ENCODE measurements at regions not wholly inside any gene's neighbourhood (a gene's known extent, or its start where the extent isn't known, plus 50 kb on each side); places are given as distances from the start of the nearest gene placed in this dataset.

DNA sequence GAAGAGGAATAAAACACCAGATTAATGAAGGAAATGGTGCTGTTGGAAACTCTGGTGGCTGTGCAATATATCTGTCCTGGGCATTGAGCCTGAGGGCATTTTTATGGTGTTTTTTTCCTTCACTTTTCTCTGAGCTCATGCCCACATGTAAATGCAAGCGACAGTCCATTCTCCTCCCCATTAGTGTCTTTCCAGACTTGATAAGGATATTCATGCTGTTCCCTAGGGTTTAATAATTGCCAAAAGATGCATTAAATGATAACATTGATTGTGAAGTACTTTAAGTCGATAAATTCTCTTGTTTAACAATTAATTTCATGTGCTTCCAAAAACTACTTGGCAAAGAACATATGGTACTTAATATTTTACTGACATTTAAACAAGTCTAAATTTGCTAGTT lies 384.7 kb downstream of the MDFIC start:
- Mint-ChIP-seq H3K36me3 (no peaks in the 10 kb centered on the region), H3K9me3 (no peaks in the 10 kb centered on the region), H3K27ac (no peak overlapping the region), H3K4me3 (no peak overlapping the region), H3K4me1 (no peaks in the 10 kb centered on the region), H3K27me3 (ENCODE audit: low read depth in 2 of 2) (peaks cover 0 to 9% of the 10 kb centered on the region in 2 donors)
- no peak overlapping the region for H3K4me3 ChIP-seq (ENCODE audit: low read length)
- TF ChIP-seq, protein P1, sequence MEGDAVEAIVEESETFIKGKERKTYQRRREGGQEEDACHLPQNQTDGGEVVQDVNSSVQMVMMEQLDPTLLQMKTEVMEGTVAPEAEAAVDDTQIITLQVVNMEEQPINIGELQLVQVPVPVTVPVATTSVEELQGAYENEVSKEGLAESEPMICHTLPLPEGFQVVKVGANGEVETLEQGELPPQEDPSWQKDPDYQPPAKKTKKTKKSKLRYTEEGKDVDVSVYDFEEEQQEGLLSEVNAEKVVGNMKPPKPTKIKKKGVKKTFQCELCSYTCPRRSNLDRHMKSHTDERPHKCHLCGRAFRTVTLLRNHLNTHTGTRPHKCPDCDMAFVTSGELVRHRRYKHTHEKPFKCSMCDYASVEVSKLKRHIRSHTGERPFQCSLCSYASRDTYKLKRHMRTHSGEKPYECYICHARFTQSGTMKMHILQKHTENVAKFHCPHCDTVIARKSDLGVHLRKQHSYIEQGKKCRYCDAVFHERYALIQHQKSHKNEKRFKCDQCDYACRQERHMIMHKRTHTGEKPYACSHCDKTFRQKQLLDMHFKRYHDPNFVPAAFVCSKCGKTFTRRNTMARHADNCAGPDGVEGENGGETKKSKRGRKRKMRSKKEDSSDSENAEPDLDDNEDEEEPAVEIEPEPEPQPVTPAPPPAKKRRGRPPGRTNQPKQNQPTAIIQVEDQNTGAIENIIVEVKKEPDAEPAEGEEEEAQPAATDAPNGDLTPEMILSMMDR (IDR thresholded peaks at IDR 0.05): no peak
- H3K4me1 ChIP-seq (ENCODE audit: control insufficient read depth, insufficient read depth, low read length): no peaks in the 10 kb centered on the region
- DNase-seq (no peak), ATAC-seq (no peak)
- H3K36me3 ChIP-seq (ENCODE audit: control insufficient read depth, insufficient read depth, low read length): no peaks in the 10 kb centered on the region
- WGBS (ENCODE audit: insufficient coverage): 83% methylated on average over 1 of the region's 2 CpGs
- H3K27ac ChIP-seq (ENCODE audit: low read length): no peak overlapping the region
- H3K9me3 ChIP-seq (ENCODE audit: control insufficient read depth, insufficient read depth, low read length): no peaks in the 10 kb centered on the region
- no peaks in the 10 kb centered on the region for H3K27me3 ChIP-seq (ENCODE audit: control insufficient read depth, insufficient read depth, low read length)
- intact Hi-C loops (cut with micrococcal nuclease): no loop called here

DNA sequence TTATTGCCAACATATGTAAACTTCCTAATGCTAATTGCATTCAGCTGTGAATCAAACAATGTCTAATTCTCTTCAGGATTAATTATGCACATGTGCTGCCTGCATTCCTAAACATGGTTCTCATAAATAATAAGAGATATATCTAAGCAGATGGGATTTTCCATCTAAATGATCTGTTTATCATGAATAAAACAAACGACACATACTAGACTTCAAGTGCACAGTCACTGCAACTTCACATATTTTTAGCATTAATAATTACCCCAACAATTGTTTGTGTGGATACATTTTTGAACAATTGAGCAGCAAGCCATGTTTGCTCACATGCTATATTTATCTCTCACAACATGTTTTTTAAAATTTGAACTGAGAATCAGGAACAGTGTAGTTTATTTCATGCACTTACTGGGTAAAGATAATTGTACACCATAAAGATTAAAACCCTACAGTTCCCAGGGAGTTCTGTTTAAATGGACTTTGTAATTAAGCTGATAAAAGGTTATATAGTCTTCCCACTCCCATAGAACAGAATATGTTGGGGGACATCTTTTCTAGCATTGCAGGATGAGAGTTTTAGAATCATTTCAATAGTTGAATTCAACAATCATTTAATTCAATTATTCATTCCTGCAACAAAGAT lies 378.5 kb downstream of the MDFIC start:
- intact Hi-C loops (cut with micrococcal nuclease): no loop called here
- no peak overlapping the region for H3K27ac ChIP-seq (ENCODE audit: low read length)
- H3K9me3 ChIP-seq (ENCODE audit: control insufficient read depth, insufficient read depth, low read length): no peaks in the 10 kb centered on the region
- no peaks in the 10 kb centered on the region for H3K27me3 ChIP-seq (ENCODE audit: control insufficient read depth, insufficient read depth, low read length)
- Mint-ChIP-seq H3K36me3 (no peaks in the 10 kb centered on the region), H3K27ac (no peak overlapping the region), H3K4me3 (no peak overlapping the region), H3K27me3 (ENCODE audit: low read depth in 2 of 2) (peaks cover 0 to 9% of the 10 kb centered on the region in 2 donors), H3K9me3 (no peaks in the 10 kb centered on the region), H3K4me1 (no peaks in the 10 kb centered on the region)
- H3K4me3 ChIP-seq (ENCODE audit: low read length): no peak overlapping the region
- DNase-seq: no peak
- TF ChIP-seq, protein P1 (IDR thresholded peaks at IDR 0.05): no peak
- H3K4me1 ChIP-seq (ENCODE audit: control insufficient read depth, insufficient read depth, low read length): no peaks in the 10 kb centered on the region
- ATAC-seq: no peak
- no peaks in the 10 kb centered on the region for H3K36me3 ChIP-seq (ENCODE audit: control insufficient read depth, insufficient read depth, low read length)
- WGBS (ENCODE audit: insufficient coverage): 100% methylated on average over 1 of the region's 1 CpG

DNA sequence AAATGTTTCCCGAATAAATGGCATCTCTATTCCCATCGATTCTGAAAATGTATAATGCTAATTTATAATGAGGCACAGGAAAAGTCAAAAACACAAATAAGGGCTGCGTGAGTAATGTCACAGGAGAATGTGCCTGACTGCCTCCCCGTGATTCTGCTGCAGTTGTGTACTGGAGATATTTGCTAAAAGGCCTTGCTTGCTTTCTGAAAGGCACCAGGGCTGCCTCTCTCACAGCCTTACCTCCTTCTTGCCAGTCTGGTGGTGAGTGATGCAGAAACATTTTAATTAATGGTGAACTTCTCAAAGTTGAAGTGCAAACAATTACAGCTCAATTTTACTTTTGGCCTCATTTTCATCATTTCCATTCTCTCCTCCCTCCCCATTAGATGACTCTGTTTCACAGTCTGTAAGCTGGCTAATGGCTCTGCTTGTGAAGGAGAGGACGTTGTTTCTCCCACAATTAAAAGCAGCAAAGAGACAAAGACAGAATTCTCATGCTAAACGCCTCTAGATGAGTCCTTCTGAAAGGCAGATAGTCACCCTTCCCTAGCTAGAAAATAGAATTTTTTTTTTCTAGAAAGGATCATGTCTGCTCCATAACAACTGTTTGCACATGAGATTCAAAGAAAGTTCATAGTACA lies 377.6 kb downstream of the MDFIC start:
- ATAC-seq (no peak), DNase-seq (no peak)
- H3K4me3 ChIP-seq (ENCODE audit: low read length): no peak overlapping the region
- peaks cover 0 to 9% of the 10 kb centered on the region in 2 donors for H3K27me3 Mint-ChIP-seq (ENCODE audit: low read depth in 2 of 2)
- H3K36me3 Mint-ChIP-seq: no peaks in the 10 kb centered on the region
- no peaks in the 10 kb centered on the region for H3K4me1 Mint-ChIP-seq
- 89% methylated on average over 4 of the region's 6 CpGs for WGBS (ENCODE audit: insufficient coverage)
- H3K9me3 ChIP-seq (ENCODE audit: control insufficient read depth, insufficient read depth, low read length): no peaks in the 10 kb centered on the region
- no peaks in the 10 kb centered on the region for H3K36me3 ChIP-seq (ENCODE audit: control insufficient read depth, insufficient read depth, low read length)
- no peaks in the 10 kb centered on the region for H3K9me3 Mint-ChIP-seq
- no peak overlapping the region for H3K4me3 Mint-ChIP-seq
- no peaks in the 10 kb centered on the region for H3K4me1 ChIP-seq (ENCODE audit: control insufficient read depth, insufficient read depth, low read length)
- TF ChIP-seq, protein P1 (IDR thresholded peaks at IDR 0.05): no peak
- H3K27ac ChIP-seq (ENCODE audit: low read length): no peak overlapping the region
- intact Hi-C loops (cut with micrococcal nuclease): no loop called here
- H3K27me3 ChIP-seq (ENCODE audit: control insufficient read depth, insufficient read depth, low read length): no peaks in the 10 kb centered on the region
- no peak overlapping the region for H3K27ac Mint-ChIP-seq

DNA sequence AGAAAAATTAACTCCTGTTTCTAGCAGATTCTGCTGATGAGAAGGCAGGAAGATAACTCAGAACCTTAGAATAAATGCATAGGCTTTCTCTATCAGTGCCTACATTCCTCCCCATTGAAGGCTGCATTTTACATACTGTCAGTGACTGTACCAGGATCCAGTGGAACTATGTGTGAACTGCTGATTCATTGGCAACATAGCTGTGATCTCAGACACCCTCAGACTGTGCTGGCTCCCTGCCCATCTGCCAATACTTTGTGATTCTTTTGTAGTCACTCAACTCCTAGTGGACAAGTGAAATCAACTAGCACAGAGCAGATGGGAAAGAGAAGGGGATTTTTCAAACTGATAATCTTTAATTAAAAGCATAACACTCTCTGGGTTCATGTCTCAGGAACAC lies 375.8 kb downstream of the MDFIC start:
- H3K36me3 ChIP-seq (ENCODE audit: control insufficient read depth, insufficient read depth, low read length): no peaks in the 10 kb centered on the region
- no peaks in the 10 kb centered on the region for H3K9me3 ChIP-seq (ENCODE audit: control insufficient read depth, insufficient read depth, low read length)
- no peaks in the 10 kb centered on the region for H3K27me3 ChIP-seq (ENCODE audit: control insufficient read depth, insufficient read depth, low read length)
- no peak overlapping the region for H3K27ac Mint-ChIP-seq
- no peaks in the 10 kb centered on the region for H3K9me3 Mint-ChIP-seq
- H3K27ac ChIP-seq (ENCODE audit: low read length): no peak overlapping the region
- no peak overlapping the region for H3K4me3 ChIP-seq (ENCODE audit: low read length)
- no peaks in the 10 kb centered on the region for H3K36me3 Mint-ChIP-seq
- no peaks in the 10 kb centered on the region for H3K4me1 Mint-ChIP-seq
- H3K4me1 ChIP-seq (ENCODE audit: control insufficient read depth, insufficient read depth, low read length): no peaks in the 10 kb centered on the region
- TF ChIP-seq, protein P1 (IDR thresholded peaks at IDR 0.05): no peak
- peaks cover 0 to 5% of the 10 kb centered on the region in 2 donors for H3K27me3 Mint-ChIP-seq (ENCODE audit: low read depth in 2 of 2)
- DNase-seq (no peak), ATAC-seq (no peak)
- intact Hi-C loops (cut with micrococcal nuclease): no loop called here
- H3K4me3 Mint-ChIP-seq: no peak overlapping the region

Measured in natural killer cell (primary cell).